ENCODE measurements at regions not wholly inside any gene's neighbourhood (a gene's known extent, or its start where the extent isn't known, plus 50 kb on each side); places are given as distances from the start of the nearest gene placed in this dataset.

DNA sequence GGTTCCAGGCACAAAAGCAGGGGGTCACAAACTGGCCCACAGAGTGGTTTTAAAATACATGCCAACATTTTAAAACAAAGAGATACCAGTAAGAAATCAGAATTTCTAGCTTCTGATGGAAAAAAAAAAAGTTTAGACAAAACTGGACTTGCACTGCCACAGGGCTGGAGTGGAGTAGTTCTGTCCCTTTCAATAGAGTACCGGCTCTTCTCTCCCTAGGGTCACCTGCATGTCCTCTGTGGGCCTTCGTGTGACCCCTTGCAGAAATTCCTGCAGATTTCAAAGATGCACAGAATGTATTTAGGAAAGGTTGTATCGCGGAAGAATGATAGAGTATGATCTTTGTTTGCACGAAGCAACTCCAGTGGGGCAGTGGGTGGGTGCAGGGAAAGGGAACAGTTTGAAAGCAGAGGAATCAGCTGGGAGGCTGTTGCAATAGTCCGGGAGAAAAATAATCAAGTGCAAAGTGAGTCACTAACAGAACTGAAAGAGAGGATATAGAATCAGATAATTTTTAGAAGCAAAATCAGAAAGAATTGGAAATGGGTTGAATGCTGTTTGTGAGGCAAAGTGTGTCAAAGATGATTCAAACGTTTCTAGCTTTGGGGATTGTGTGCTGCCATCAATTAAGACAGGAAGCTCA is 97.3 kb upstream of the STXBP5 start:
- WGBS (ENCODE audit: insufficient coverage, low lambda C conversion rate): 0% methylated on average over 1 of the region's 7 CpGs
- Histone ChIP-seq H3K36me3 (ENCODE audit: control insufficient read depth, insufficient read depth, low read length) (no peaks in the 10 kb centered on the region), H3K27me3 (ENCODE audit: control insufficient read depth, insufficient read depth, low read length) (no peaks in the 10 kb centered on the region), H3K27ac (ENCODE audit: low read length) (no peak overlapping the region), H3K9me3 (ENCODE audit: control insufficient read depth, low read depth, low read length) (no peaks in the 10 kb centered on the region), H3K4me3 (ENCODE audit: low read length) (no peak overlapping the region), H3K4me1 (ENCODE audit: control insufficient read depth, insufficient read depth, low read length) (no peaks in the 10 kb centered on the region)
- DNase-seq: no peak

DNA sequence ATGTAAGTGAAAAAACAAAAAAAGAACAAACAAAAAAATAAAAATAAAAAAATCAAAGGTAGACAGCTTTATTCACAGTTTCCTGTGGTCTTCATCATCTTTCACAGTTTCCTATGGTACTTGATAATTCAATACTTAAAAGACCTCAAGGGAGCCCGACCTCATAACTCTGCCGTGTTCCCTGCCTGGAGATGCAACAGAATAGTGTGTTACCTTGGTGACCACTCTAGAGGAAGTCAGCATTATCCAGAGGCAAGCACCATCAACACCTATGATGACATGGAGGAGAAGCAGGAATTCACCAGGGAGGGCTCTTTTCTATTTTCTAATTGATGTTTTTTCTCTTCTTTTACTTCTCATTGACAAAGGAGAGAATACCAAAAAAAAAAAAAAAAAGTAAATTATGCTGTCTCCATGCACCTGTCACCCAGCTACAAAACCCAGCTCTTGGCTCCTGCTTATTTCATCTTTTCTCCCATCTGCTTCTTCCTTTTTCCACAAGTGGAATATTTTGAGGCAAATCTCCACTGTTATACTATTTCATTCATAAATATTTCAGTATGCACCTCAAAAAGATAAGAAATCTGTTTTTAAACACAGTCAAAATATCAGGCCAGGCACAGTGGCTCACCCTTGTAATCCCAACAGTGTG is 95.8 kb upstream of the STXBP5 start:
- no peak for DNase-seq
- no peaks in the 10 kb centered on the region for H3K36me3 ChIP-seq (ENCODE audit: control insufficient read depth, insufficient read depth, low read length)
- WGBS (ENCODE audit: insufficient coverage, low lambda C conversion rate): no CpG with 5 or more reads among the region's 2 CpGs
- H3K27ac ChIP-seq (ENCODE audit: low read length): no peak overlapping the region
- H3K9me3 ChIP-seq (ENCODE audit: control insufficient read depth, low read depth, low read length): no peaks in the 10 kb centered on the region
- H3K4me1 ChIP-seq (ENCODE audit: control insufficient read depth, insufficient read depth, low read length): no peaks in the 10 kb centered on the region
- H3K4me3 ChIP-seq (ENCODE audit: low read length): no peak overlapping the region
- no peaks in the 10 kb centered on the region for H3K27me3 ChIP-seq (ENCODE audit: control insufficient read depth, insufficient read depth, low read length)

DNA sequence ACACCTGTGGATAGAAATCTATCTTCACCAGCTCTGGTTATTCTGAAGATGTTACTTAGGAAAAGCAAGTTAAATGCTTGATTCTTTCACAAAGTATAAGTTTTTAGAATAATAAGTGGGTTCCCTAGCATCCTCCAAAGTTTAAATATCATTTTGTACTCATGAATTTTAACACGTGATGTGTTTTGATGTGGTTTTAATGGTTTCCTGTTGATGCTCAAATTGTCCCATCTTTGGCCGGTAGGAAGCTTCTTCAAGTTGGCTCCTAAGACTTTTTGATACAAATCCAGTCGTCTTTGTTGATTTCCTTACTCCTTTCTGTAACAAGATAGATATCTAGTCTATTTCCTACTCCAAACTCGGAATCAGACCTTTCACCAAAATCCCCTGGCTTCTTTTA is 94.5 kb upstream of the STXBP5 start:
- Histone ChIP-seq H3K27ac (ENCODE audit: low read length) (no peak overlapping the region), H3K4me3 (ENCODE audit: low read length) (no peak overlapping the region), H3K9me3 (ENCODE audit: control insufficient read depth, low read depth, low read length) (no peaks in the 10 kb centered on the region), H3K27me3 (ENCODE audit: control insufficient read depth, insufficient read depth, low read length) (no peaks in the 10 kb centered on the region), H3K36me3 (ENCODE audit: control insufficient read depth, insufficient read depth, low read length) (no peaks in the 10 kb centered on the region), H3K4me1 (ENCODE audit: control insufficient read depth, insufficient read depth, low read length) (no peaks in the 10 kb centered on the region)
- no peak for DNase-seq
- 100% methylated on average over 2 of the region's 4 CpGs for WGBS (ENCODE audit: insufficient coverage, low lambda C conversion rate)

DNA sequence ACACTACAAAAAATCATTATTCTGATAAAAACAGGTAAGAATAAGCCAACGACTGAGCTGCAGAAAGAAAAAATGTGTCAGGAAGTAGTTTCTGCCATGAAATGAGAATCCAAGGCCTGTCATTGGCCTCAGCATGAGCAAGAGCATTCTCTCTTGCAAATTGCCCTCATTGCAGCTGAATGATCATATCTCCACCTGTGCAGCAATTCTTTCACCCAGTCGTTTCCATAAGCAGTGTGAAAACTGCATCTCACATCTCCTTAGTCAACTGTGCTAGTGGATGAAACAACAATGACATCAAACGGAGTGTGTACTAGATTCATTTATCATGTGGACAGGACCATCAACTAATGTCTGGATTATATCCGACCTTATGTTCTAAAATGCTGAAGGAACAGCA is 88.2 kb upstream of the STXBP5 start:
- Histone ChIP-seq H3K4me3 (ENCODE audit: low read length) (no peak overlapping the region), H3K27ac (ENCODE audit: low read length) (no peak overlapping the region), H3K4me1 (ENCODE audit: control insufficient read depth, insufficient read depth, low read length) (no peaks in the 10 kb centered on the region), H3K27me3 (ENCODE audit: control insufficient read depth, insufficient read depth, low read length) (no peaks in the 10 kb centered on the region), H3K36me3 (ENCODE audit: control insufficient read depth, insufficient read depth, low read length) (no peaks in the 10 kb centered on the region), H3K9me3 (ENCODE audit: control insufficient read depth, low read depth, low read length) (peaks cover 4% of the 10 kb centered on the region)
- DNase-seq: no peak
- WGBS (ENCODE audit: insufficient coverage, low lambda C conversion rate): 100% methylated on average over 1 of the region's 4 CpGs

DNA sequence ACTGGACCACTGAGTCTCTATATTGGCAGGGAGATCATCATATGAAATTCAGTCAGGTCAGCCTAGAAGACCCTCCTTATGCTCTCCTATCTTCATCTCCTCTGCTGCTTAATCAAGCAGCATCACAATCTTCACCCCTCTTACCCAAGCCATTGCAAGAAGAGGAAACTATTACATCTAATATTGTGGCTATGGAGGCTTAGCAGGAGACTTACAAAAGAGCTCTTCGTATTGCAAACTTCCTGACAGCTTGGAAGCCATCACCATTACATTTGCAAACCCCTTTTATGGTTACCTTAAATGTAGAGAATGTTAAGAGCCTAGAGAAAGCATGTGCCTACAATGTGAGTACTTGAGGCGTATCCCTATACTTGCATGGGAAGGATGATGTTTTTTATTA is 87.2 kb upstream of the STXBP5 start:
- Histone ChIP-seq H3K36me3 (ENCODE audit: control insufficient read depth, insufficient read depth, low read length) (no peaks in the 10 kb centered on the region), H3K27me3 (ENCODE audit: control insufficient read depth, insufficient read depth, low read length) (no peaks in the 10 kb centered on the region), H3K4me3 (ENCODE audit: low read length) (no peak overlapping the region), H3K4me1 (ENCODE audit: control insufficient read depth, insufficient read depth, low read length) (no peaks in the 10 kb centered on the region), H3K27ac (ENCODE audit: low read length) (no peak overlapping the region), H3K9me3 (ENCODE audit: control insufficient read depth, low read depth, low read length) (peaks cover 4% of the 10 kb centered on the region)
- WGBS (ENCODE audit: insufficient coverage, low lambda C conversion rate): no CpG with 5 or more reads among the region's 2 CpGs
- DNase-seq: no peak

DNA sequence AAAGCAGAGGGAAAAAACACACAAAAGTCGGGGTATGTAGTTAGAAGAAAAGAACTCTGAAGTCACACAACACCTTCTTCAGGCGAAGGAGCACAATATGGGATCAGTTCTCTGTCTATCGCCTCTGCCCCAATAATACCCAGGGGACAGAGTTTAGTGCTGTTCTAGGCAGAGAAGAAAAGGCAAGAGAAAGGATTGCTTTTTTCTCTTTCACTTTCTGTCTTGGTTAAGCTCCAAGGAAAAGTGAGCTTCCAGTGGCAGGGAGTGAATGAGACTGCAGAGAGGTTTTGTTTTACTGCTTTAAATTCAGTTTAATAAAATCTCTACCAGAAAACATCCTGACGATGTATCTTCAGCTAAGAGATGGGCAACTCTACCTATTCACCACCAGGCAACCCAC is 86.6 kb upstream of the STXBP5 start:
- H3K27ac ChIP-seq (ENCODE audit: low read length): no peak overlapping the region
- H3K9me3 ChIP-seq (ENCODE audit: control insufficient read depth, low read depth, low read length): peaks cover 4% of the 10 kb centered on the region
- H3K27me3 ChIP-seq (ENCODE audit: control insufficient read depth, insufficient read depth, low read length): no peaks in the 10 kb centered on the region
- no peaks in the 10 kb centered on the region for H3K36me3 ChIP-seq (ENCODE audit: control insufficient read depth, insufficient read depth, low read length)
- H3K4me1 ChIP-seq (ENCODE audit: control insufficient read depth, insufficient read depth, low read length): no peaks in the 10 kb centered on the region
- 100% methylated on average over 1 of the region's 4 CpGs for WGBS (ENCODE audit: insufficient coverage, low lambda C conversion rate)
- DNase-seq: peak; percentile 30 to 71
- H3K4me3 ChIP-seq (ENCODE audit: low read length): no peak overlapping the region

DNA sequence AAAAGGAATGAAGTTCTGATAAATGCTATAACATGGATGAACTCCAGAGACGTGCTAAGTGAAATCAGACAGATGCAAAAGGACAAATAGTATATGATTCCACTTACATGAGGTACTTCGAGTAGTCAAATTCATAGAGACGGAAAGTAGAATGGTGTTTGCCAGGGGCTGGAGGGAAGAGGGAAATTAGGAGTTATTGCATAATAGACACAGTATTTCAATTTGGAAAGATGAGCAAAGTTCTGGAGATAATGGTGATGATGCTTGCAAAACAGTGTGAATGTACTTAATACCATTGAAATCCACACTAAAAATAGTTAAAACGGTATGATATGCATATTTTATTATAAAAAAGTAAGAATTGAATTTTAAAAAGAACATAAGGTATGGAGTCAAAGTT is 84.9 kb upstream of the STXBP5 start:
- no peaks in the 10 kb centered on the region for H3K36me3 ChIP-seq (ENCODE audit: control insufficient read depth, insufficient read depth, low read length)
- no peaks in the 10 kb centered on the region for H3K4me1 ChIP-seq (ENCODE audit: control insufficient read depth, insufficient read depth, low read length)
- H3K27ac ChIP-seq (ENCODE audit: low read length): no peak overlapping the region
- peaks cover 4% of the 10 kb centered on the region for H3K9me3 ChIP-seq (ENCODE audit: control insufficient read depth, low read depth, low read length)
- H3K4me3 ChIP-seq (ENCODE audit: low read length): no peak overlapping the region
- 100% methylated on average over 3 of the region's 4 CpGs for WGBS (ENCODE audit: insufficient coverage, low lambda C conversion rate)
- no peaks in the 10 kb centered on the region for H3K27me3 ChIP-seq (ENCODE audit: control insufficient read depth, insufficient read depth, low read length)
- DNase-seq: no peak

DNA sequence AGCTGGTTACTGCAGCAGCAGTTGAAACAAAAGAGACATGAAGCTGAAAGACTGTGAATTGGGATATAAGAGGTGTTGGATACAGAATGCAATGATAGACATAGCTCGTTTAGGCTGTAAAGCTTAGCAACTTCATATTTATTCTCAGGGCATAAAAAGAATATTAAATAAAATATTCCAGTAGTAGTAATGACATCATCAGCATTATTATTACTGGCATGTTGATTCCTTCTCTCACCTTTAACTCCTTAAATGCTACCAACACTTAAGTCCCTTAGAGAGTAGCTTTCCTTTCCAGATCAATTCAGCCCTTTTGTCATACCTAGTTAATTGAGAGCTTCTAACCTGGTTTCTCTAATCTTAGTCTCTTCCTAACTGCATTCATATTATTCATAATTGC is 81.4 kb upstream of the STXBP5 start:
- WGBS (ENCODE audit: insufficient coverage, low lambda C conversion rate): 67% methylated on average over 1 of the region's 1 CpG
- Histone ChIP-seq H3K4me1 (ENCODE audit: control insufficient read depth, insufficient read depth, low read length) (no peaks in the 10 kb centered on the region), H3K27ac (ENCODE audit: low read length) (no peak overlapping the region), H3K4me3 (ENCODE audit: low read length) (no peak overlapping the region), H3K9me3 (ENCODE audit: control insufficient read depth, low read depth, low read length) (peaks cover 4% of the 10 kb centered on the region), H3K36me3 (ENCODE audit: control insufficient read depth, insufficient read depth, low read length) (no peaks in the 10 kb centered on the region), H3K27me3 (ENCODE audit: control insufficient read depth, insufficient read depth, low read length) (no peaks in the 10 kb centered on the region)
- no peak for DNase-seq

DNA sequence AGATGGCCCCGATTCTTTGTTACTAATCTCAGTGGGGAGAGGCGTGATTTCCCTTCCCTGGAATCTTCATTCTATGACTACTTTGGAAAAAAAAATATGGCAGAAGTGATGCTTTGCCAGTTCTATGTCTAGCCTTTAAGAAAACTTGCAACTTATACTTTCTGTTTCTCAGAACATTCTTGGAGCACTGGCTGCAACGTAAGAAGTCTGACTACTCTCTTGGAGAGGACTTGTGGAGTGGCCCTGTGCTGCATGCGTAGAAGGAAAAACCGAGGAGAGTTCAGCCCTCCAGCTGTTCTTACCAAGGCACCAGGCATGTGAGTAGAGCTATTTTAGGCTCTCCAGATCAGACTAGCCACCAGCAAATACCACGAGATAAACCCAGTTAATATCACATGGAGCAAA is 77.6 kb upstream of the STXBP5 start:
- no peak for DNase-seq
- H3K4me3 ChIP-seq (ENCODE audit: low read length): no peak overlapping the region
- no peaks in the 10 kb centered on the region for H3K4me1 ChIP-seq (ENCODE audit: control insufficient read depth, insufficient read depth, low read length)
- H3K9me3 ChIP-seq (ENCODE audit: control insufficient read depth, low read depth, low read length): no peaks in the 10 kb centered on the region
- 92% methylated on average over 2 of the region's 6 CpGs for WGBS (ENCODE audit: insufficient coverage, low lambda C conversion rate)
- no peaks in the 10 kb centered on the region for H3K27me3 ChIP-seq (ENCODE audit: control insufficient read depth, insufficient read depth, low read length)
- H3K27ac ChIP-seq (ENCODE audit: low read length): no peak overlapping the region
- H3K36me3 ChIP-seq (ENCODE audit: control insufficient read depth, insufficient read depth, low read length): no peaks in the 10 kb centered on the region

DNA sequence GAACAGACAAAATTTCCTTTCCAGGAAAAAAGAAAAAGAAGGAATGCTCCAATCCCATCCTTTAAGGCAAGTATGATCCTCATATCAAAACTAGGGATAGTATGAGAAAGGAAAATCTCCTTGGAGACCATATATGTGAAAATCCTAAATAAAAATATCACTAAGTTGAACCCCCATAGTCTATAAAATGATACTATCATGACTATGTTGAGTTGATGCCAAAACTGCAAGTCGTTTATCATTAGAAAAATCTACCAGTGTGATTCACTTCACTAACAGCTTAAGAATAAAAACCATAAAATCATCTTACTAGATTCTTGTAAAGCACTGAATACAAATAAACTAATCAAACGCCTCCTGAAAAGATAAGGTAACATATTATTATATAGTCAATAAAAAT is 76.6 kb upstream of the STXBP5 start:
- no peaks in the 10 kb centered on the region for H3K4me1 ChIP-seq (ENCODE audit: control insufficient read depth, insufficient read depth, low read length)
- no peaks in the 10 kb centered on the region for H3K27me3 ChIP-seq (ENCODE audit: control insufficient read depth, insufficient read depth, low read length)
- no peak overlapping the region for H3K27ac ChIP-seq (ENCODE audit: low read length)
- H3K4me3 ChIP-seq (ENCODE audit: low read length): no peak overlapping the region
- H3K36me3 ChIP-seq (ENCODE audit: control insufficient read depth, insufficient read depth, low read length): no peaks in the 10 kb centered on the region
- no peak for DNase-seq
- 80% methylated on average over 1 of the region's 2 CpGs for WGBS (ENCODE audit: insufficient coverage, low lambda C conversion rate)
- H3K9me3 ChIP-seq (ENCODE audit: control insufficient read depth, low read depth, low read length): no peaks in the 10 kb centered on the region

DNA sequence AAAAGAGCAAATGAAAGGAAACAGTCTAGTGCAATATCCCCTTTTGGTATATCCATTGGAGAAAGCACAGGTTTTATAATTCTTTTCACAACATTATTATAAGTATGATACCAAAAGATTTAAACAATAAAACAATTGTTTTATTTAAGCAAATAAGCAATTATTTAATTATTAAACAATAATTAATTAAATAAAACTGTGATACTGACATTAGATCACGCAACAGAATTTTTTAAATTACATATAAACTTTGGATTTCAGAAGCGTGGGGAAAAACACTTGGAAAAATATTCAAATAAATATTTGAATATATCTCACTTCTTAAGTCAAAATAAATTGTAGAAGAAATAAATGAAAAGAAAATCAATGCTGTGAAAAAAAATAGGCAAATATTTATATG is 76.2 kb upstream of the STXBP5 start:
- Histone ChIP-seq H3K36me3 (ENCODE audit: control insufficient read depth, insufficient read depth, low read length) (no peaks in the 10 kb centered on the region), H3K4me1 (ENCODE audit: control insufficient read depth, insufficient read depth, low read length) (no peaks in the 10 kb centered on the region), H3K4me3 (ENCODE audit: low read length) (no peak overlapping the region), H3K27ac (ENCODE audit: low read length) (no peak overlapping the region), H3K27me3 (ENCODE audit: control insufficient read depth, insufficient read depth, low read length) (no peaks in the 10 kb centered on the region), H3K9me3 (ENCODE audit: control insufficient read depth, low read depth, low read length) (no peaks in the 10 kb centered on the region)
- 96% methylated on average over 2 of the region's 2 CpGs for WGBS (ENCODE audit: insufficient coverage, low lambda C conversion rate)
- no peak for DNase-seq

All from large intestine (tissue), 3 donors.